Medulla oblongata (tissue), 1 donor: ENCODE measurements at regions not wholly inside any gene's neighbourhood (a gene's known extent, or its start where the extent isn't known, plus 50 kb on each side); places are given as distances from the start of the nearest gene placed in this dataset.
"Not testable (repeated sequence)": the region's sequence is repeated elsewhere in the genome, so short reads cannot be mapped to it uniquely, and the experiment has no call there.

Experiments
- DNase-seq: peaks from one replicate; pipeline ENCODE4 v3.0.0-alpha.2; 2015; ENCODE audit errors: extremely low spot score

DNA sequence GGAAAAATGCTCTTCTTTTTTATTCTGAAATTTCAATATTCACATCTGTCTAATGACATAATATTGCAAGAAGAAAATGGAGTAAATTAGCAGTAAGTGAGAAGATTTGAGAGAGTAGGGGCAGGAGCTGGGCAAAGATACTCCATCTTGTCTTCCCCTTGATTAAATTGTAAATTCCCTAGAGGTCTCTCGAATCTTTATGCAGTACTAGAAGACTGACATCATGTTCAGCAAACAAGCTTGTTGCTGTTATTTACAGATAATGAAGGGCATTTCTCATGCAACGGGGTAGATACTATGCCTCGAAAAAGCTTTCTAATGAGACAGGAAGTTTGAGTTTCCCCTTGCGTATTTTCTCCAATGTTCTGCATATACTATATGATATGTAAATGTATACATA lies 306.9 kb upstream of the PTCHD4 start:
- DNase-seq, result no peak

- DNase-seq, result no peak
Observed at GRCh38 chr6:48412656-48413055, 301.7 kb upstream of the PTCHD4 start.

DNA sequence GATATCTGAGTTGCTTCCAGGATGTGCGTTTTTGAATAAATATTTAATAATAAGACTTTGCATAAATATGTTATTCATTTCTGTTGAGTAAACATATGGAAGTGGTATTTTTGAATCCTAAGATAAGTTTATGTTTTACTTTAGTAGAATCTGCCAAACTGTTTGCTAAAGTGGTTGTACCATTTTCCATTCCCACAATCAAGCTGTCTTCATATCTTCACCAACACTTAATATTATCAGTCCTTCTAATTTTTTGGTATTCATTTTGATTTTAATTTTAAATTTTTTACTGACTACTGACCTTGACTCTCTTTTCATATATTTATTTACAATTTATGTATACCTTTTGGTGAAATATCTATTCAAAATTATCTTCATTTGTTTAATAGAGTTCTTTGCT lies 293.9 kb upstream of the PTCHD4 start:
- DNase-seq, result no peak

- DNase-seq, result no peak
Observed at GRCh38 chr6:48403587-48403986, 292.6 kb upstream of the PTCHD4 start.

DNA sequence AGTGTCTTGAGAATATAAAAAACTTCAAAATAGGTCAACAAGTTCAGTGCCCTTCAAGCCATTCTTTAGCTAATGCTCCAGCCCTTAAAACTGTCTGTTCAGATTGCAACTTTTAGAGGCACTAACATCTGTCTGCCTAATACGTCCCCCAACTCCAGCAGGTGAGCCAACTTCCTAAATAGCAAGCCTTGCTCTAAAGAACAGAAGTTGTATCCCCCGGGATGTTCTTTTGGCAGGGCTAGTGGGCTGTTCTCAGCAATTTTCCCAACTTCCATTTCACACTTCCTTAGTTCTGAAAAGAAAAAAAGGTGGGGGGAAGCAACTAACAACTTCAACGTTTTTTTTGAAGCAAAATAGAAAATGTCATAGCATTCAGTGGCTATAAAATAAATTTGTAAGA lies 290.0 kb upstream of the PTCHD4 start:
- DNase-seq, result no peak

DNA sequence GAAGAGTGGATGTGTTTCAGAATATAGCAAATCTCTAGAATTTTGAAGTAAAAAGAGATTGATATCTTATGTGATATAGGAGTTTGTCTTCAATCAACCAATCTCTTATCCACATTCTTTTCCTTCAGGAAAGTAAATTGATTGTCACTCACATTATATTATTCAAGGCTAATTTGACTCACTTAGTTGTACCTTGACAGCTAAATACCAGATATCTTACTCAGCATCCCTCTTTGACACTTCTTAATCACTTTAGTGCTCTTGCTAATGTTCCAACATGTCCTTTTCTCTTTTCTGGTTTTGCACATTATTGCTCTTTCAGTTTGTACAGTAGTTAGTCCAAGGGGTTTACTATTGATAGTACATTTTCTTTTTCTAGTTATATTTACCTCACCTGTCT lies 286.9 kb upstream of the PTCHD4 start:
- DNase-seq, result no peak

DNA sequence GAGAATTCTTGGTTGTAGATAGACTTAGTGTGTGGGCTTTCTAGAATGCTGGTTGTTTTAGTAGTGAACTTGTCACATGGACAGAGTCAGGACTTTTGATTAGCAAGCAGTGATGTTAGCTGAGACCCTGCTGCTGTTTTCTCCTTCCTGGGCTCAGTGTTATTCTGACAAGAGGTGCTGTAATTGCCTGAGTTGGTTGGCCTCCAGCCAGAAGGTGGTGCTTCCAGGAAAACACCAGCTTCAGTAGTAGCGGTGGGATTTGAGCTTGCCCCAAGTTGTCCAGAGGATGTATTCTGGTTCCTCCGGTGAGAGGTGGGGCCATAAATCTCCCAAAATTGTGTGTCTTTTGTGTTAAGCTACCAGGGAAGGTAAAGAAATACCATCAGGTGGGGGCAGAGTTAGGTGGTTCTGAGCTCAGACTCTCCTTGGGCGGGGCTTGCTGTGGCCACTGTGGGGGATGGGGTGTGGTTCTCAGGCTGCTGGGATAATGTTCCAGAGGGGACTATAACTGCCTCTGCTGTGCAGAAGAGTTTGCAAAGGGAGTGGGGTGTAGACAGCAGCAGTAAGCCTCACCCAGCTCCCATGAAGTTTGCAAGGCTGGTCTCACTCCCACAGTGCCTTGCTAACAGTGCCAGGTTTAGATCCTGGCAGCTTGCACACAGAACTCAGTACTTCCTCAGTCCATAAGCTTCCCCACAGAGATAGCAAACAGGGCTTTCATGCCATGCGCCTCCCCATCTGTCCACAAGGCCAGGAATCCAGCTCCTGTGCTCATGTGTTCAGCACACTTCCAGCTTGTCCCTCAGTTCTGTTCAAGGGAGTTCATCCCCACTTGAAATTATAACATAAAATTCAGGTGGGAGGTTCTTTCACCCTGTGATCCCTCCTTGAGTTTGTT lies 278.4 kb upstream of the PTCHD4 start:
- DNase-seq, result no peak

DNA sequence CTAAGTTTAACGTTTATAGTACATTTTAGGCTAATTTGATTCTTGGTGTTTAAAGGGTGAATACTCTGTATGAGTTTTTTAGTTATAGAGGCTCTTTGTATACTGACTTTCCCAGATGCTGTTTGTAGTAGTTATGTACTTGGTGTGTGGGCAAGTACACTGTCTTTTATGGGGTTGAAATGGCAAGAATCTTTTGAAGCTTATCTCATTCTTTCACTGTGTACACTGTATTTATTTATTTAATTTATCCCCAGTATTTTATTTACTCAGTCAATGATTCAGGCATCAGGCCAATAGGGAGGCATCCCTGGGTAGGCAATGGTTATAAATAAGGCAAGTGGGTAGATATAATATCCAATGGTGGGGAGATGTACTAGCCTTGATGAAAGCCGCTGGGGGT lies 277.0 kb upstream of the PTCHD4 start:
- no peak for DNase-seq

DNA sequence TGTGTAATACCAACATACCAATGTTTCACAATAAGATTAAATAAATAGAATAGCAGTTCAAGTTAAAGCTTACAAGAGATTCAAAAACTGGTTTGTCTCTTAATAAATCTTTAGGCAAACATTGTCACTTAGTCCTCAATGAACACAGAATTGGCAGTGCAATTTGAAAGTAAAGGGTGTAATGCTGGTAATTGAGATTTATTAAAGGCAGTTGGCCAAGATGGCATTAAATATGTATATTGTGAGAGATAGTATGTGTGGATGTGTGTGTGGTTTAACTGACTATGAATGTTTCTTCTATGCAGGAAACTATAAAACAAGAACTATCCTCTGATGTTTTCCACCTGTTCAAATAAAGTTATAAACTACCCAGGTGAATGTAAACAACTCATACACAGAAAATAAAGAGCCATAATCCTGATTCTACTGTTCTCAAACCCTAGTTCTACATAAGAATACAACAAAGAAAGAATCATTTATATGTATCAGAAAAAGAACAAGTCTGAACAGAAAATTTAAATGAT lies 267.9 kb upstream of the PTCHD4 start:
- no peak for DNase-seq

DNA sequence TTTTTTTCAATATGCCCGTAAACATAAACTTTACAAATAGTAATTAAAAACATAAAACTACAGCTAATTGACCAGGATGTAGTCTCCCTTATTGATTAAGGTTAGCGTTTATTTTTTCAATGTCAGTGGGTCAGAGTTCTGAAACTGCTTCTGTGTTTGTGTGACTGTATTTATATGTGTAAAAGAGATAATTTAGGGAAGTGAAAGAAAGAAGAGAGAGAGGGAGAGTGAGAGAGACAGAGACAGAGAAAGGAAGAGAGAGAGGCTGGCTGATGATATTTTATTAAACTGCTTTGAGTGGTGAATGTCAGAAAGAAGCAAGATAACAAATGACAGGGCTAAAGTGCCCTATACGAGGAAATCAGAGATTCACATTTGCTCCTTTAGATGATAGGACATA lies 266.1 kb upstream of the PTCHD4 start:
- DNase-seq, result no peak

- DNase-seq, result not testable (repeated sequence)
Observed at GRCh38 chr6:48371226-48371625, 260.2 kb upstream of the PTCHD4 start.

- no peak for DNase-seq
Observed at GRCh38 chr6:48369100-48369499, 258.1 kb upstream of the PTCHD4 start.

GRCh38 chr6:48325701-48326100 lies 214.7 kb upstream of the PTCHD4 start:
- no peak for DNase-seq

DNA sequence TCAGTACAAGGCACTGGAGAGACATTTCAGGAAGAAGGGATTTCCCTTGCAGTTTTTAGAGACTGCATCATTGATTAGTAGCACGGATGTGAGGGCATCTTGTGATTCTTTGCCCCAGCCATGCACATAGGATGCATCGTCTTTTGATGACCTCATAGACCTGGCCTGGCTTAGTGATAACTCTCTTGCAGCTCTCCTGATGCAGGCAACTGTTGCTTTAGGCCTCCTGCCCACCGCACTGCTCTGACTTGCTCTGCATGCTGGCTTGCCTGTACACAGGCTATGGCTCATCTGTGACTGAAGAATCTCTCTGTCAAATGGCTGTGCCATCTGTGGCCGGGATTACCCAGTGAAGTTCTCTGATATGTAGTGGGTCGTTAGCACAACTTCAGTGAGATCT lies 207.7 kb upstream of the PTCHD4 start:
- DNase-seq, result no peak

GRCh38 chr6:48315915-48316314 lies 204.9 kb upstream of the PTCHD4 start:
- no peak for DNase-seq

GRCh38 chr6:48315051-48315719 lies 204.2 kb upstream of the PTCHD4 start:
- no peak for DNase-seq

- DNase-seq, result no peak
Observed at GRCh38 chr6:48311301-48311700, 200.3 kb upstream of the PTCHD4 start.

DNA sequence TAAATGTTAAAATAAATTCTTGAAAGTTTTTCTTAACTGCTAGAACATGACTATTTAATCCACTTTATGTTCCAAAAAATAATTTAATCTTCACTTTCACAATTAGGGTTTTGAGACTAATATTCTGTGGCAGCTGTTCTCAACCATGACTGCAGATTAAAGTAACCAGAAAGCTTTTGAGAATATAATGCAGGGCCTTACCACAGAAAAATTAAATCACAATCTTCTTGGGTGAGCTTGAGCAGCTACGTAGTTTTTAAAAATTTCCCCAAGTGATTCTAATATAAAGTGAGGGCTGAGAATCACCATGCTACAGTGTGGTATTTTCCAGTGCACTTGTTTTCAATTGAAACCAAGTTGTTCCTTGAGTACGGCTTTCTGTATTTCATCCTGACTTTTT lies 196.6 kb upstream of the PTCHD4 start:
- no peak for DNase-seq

DNA sequence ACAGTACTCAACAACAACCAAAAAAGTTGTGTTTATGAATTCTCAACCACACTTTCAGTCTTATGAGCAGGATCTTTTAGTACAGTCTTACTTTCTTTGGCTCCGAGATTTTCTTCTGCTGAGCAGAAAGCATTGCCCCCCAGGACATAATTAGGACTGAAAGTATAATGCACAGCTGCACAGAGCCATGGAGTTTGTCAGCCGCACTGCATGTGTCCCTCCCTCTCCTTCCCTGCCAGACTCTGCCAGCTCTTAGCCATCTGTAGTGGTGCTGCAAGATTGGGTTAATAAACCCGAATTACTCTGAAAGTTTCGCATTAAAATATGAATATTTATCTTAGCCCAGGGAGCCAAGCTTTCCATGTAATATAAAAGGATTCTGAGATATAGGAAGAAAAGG lies 179.6 kb upstream of the PTCHD4 start:
- DNase-seq, result no peak

DNA sequence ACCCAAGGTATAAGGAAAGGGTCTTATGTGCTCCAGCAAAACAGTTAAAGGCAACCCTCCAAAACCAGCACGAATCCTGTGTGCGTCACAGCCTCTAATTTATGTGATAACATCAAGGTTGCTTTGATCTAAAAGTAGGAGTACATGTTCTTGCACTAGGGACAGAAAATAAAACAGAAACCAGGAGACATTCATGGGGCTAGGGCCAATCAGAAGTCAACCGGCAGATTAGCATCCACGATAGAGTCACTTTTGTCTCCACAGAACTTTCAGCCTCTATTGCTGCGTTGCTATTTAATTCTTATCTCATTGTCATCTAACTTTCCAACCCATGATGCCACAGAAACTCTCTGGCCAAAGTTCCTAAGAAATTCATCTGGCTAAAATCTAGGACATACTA lies 178.8 kb upstream of the PTCHD4 start:
- no peak for DNase-seq

DNA sequence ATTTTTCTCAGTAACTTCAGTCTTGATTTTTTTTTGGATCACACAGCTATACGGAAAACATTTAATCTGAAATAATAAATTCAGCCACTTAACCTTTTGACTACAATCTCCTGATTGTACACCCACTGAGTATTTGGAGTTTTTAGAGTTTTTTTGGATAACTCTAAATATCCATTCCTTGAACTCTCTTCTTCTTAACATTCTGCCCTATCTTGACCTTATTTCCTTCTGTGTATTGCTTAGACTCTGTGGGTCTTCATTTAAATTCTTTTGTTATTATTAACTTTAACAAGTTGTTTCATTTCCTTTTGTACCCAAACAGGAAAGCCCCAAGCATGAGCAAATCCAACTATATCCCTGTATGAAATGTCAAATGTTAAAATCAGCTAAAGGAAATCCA lies 170.2 kb upstream of the PTCHD4 start:
- DNase-seq, result no peak

DNA sequence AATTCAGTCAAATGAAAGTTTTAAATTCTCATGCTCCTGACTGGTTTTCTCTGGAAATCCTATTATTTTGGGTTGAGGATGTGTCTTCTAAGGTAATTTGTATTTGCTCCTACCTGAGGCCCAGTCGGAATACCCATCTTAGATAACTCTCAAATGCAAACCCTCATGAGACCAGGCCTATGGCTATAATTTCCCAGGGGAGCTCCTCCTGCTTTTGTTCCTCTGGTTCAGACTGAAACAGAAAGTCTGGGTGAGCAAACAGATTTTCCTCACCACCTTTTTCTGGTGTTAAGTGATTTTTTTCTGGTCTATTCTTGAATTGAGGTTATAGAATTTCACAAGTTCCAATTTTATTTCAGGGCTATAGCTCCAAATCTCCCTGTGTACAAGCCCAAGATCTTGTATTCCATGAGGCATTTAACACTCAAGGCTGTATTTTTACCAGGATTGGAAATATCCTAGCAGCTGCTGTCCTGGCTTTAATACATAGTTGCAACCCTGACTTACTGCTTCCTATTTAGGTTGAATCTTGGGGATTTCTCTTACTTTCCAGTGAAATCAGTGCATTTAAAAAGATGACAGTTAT lies 169.1 kb upstream of the PTCHD4 start:
- DNase-seq, result no peak

GRCh38 chr6:48278261-48278660 lies 167.3 kb upstream of the PTCHD4 start:
- DNase-seq, result no peak
